ENCODE measurements at regions not wholly inside any gene's neighbourhood (a gene's known extent, or its start where the extent isn't known, plus 50 kb on each side); places are given as distances from the start of the nearest gene placed in this dataset.

DNA sequence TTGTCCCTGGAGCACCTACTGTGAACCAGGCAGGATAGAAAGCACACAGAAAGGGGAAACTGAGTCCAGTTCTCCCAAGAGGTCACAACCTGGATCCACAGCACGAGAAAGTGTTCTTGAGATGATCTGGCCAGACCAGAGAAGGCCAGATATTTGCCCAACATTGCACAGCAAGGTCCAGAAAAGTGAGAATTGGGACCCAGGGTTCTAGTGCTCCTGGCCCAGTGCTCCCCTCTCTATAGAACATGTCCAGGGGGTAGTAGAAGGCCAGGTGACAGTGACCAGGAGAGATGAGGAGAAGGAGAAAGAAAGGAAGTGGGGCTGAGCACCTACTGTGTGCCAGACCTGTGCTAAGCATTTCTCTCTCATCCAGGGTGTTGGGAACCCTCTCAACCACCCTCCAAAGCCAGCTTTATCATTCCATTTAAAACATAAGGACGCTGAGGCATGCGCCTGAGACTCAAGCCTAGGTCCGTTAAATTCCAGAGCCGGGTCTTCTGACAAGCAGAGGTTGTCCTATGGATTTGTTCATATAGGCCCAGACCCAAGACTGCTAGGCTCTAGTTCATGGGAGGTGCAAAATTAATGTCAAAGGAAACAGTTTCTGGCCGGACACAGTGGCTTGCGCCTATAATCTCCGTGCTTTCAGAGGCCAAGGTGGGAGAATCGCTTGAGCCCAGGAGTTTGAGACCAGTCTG is 128.7 kb downstream of the MN1 start:
- Histone ChIP-seq H3K27me3 (ENCODE audit: control insufficient read depth, extremely low read depth, insufficient read depth, low read length) (peaks cover 8% of the 10 kb centered on the region), H3K79me2 (ENCODE audit: control insufficient read depth, insufficient read depth, low read length) (no peaks in the 10 kb centered on the region), H3K27ac (ENCODE audit: control insufficient read depth, insufficient read depth, low read length) (no peak overlapping the region), H3K36me3 (ENCODE audit: control insufficient read depth in 2 of 2, extremely low read depth in 1 of 2, insufficient read depth in 2 of 2, low read length in 2 of 2) (no peaks in the 10 kb centered on the region), H3K4me1 (ENCODE audit: control insufficient read depth, extremely low read depth, insufficient read depth, low read length) (peaks cover 11% of the 10 kb centered on the region), H4K20me1 (ENCODE audit: control insufficient read depth, extremely low read depth, insufficient read depth, low read length) (no peaks in the 10 kb centered on the region), H3K4me2 (ENCODE audit: control insufficient read depth, extremely low read depth, insufficient read depth, low read depth, low read length) (no peak overlapping the region), H2AFZ (ENCODE audit: control insufficient read depth, low read length) (no peak overlapping the region), H3K9me3 (ENCODE audit: control insufficient read depth, low read depth, low read length) (no peaks in the 10 kb centered on the region), H3K4me3 (ENCODE audit: control insufficient read depth in 2 of 3, extremely low read depth in 1 of 3, insufficient read depth in 2 of 3, low read depth in 1 of 3, low read length in 3 of 3) (no peak overlapping the region), H3K9me1 (ENCODE audit: control insufficient read depth, extremely low read depth, insufficient read depth, low read length) (no peaks in the 10 kb centered on the region), H3K9ac (ENCODE audit: control insufficient read depth, extremely low read depth, insufficient read depth, low read length) (no peak overlapping the region)
- dilution Hi-C loops (cut with MboI; ENCODE audit: extremely low pct_ligation_motif_present, low sequenced_read_pairs): no loop called here
- no peak for FAIRE-seq
- TF ChIP-seq, protein P1, sequence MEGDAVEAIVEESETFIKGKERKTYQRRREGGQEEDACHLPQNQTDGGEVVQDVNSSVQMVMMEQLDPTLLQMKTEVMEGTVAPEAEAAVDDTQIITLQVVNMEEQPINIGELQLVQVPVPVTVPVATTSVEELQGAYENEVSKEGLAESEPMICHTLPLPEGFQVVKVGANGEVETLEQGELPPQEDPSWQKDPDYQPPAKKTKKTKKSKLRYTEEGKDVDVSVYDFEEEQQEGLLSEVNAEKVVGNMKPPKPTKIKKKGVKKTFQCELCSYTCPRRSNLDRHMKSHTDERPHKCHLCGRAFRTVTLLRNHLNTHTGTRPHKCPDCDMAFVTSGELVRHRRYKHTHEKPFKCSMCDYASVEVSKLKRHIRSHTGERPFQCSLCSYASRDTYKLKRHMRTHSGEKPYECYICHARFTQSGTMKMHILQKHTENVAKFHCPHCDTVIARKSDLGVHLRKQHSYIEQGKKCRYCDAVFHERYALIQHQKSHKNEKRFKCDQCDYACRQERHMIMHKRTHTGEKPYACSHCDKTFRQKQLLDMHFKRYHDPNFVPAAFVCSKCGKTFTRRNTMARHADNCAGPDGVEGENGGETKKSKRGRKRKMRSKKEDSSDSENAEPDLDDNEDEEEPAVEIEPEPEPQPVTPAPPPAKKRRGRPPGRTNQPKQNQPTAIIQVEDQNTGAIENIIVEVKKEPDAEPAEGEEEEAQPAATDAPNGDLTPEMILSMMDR (optimal IDR thresholded peaks at IDR 0.05 in 1 of 3, IDR thresholded peaks at IDR 0.05 in 1 of 3, conservative IDR thresholded peaks at IDR 0.05 in 1 of 3; ENCODE audit: extremely low read depth in 1 of 3, insufficient read depth in 2 of 3, low read length in 3 of 3): no peak
- TF ChIP-seq EZH2 (IDR thresholded peaks at IDR 0.05; ENCODE audit: low read length): no peak
- DNase-seq (ENCODE audit: low read depth, low spot score): no peak

DNA sequence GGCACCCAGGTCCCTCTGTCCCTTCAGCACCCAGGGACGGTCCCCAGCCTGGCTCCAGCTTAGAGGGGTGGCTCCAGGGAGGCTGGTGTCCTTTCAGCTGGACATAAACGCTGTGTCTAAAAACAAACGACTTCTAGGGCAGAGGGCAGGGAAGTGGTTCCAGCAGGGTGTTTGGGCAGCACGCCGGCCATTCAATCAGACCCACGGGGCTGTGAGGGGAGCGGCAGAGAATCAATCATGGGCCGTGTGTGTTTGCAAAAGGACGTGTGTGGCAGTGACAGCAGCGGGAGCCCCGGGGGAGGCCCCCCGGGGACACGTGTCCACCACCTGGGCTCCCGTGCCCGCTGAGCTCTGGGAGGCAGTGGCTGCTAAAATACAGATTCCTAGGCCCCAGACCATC is 127.7 kb downstream of the MN1 start:
- TF ChIP-seq EZH2 (IDR thresholded peaks at IDR 0.05; ENCODE audit: low read length): no peak
- no peaks in the 10 kb centered on the region for H3K36me3 ChIP-seq (ENCODE audit: control insufficient read depth in 2 of 2, extremely low read depth in 1 of 2, insufficient read depth in 2 of 2, low read length in 2 of 2)
- no peak overlapping the region for H3K27ac ChIP-seq (ENCODE audit: control insufficient read depth, insufficient read depth, low read length)
- H3K9ac ChIP-seq (ENCODE audit: control insufficient read depth, extremely low read depth, insufficient read depth, low read length): no peak overlapping the region
- no peaks in the 10 kb centered on the region for H3K9me3 ChIP-seq (ENCODE audit: control insufficient read depth, low read depth, low read length)
- FAIRE-seq (no peak), DNase-seq (ENCODE audit: low read depth, low spot score) (no peak)
- no peak overlapping the region for H3K4me2 ChIP-seq (ENCODE audit: control insufficient read depth, extremely low read depth, insufficient read depth, low read depth, low read length)
- no peaks in the 10 kb centered on the region for H3K9me1 ChIP-seq (ENCODE audit: control insufficient read depth, extremely low read depth, insufficient read depth, low read length)
- no peak overlapping the region for H2AFZ ChIP-seq (ENCODE audit: control insufficient read depth, low read length)
- H3K79me2 ChIP-seq (ENCODE audit: control insufficient read depth, insufficient read depth, low read length): no peaks in the 10 kb centered on the region
- dilution Hi-C loops (cut with MboI; ENCODE audit: extremely low pct_ligation_motif_present, low sequenced_read_pairs): no loop called here
- H3K4me3 ChIP-seq (ENCODE audit: control insufficient read depth in 2 of 3, extremely low read depth in 1 of 3, insufficient read depth in 2 of 3, low read depth in 1 of 3, low read length in 3 of 3): no peak overlapping the region
- H3K4me1 ChIP-seq (ENCODE audit: control insufficient read depth, extremely low read depth, insufficient read depth, low read length): peaks cover 11% of the 10 kb centered on the region
- no peaks in the 10 kb centered on the region for H4K20me1 ChIP-seq (ENCODE audit: control insufficient read depth, extremely low read depth, insufficient read depth, low read length)
- peaks cover 8% of the 10 kb centered on the region for H3K27me3 ChIP-seq (ENCODE audit: control insufficient read depth, extremely low read depth, insufficient read depth, low read length)

All from keratinocyte (primary cell).